ENCODE measurements at regions not wholly inside any gene's neighbourhood (a gene's known extent, or its start where the extent isn't known, plus 50 kb on each side); places are given as distances from the start of the nearest gene placed in this dataset.
A peak's percentile ranks its signal among the peaks of the same experiment; 100 is the strongest.

GRCh38 chr1:222924136-222924706 lies 109.4 kb downstream of the DISP1 start:
- ChIA-PET POLR2A (no interaction called here), CTCF (interaction anchor here (0.9 to 1.0 kb wide), 2 partner anchors 166 to 200 kb away, joined by 3 to 4 read pairs; no protein-coding TSS in a partner anchor)
- TF ChIP-seq ZNF843 (tag by site-specific recombination; IDR thresholded peaks at IDR 0.05), result no peak
- no peak for TF ChIP-seq ZFP69B (tag by site-specific recombination; IDR thresholded peaks at IDR 0.05)
- peak; percentile 69; the same call in 1 of the 2 replicates for TF ChIP-seq ZNF549 (tag by site-specific recombination; IDR thresholded peaks at IDR 0.05)
- peak; percentile 72 for TF ChIP-seq PRDM6 (tag by site-specific recombination; IDR thresholded peaks at IDR 0.05)
- TF ChIP-seq ZNF660 (tag by site-specific recombination; IDR thresholded peaks at IDR 0.05), result peak; percentile 32; the same call in 1 of the 2 replicates
- no peak for TF ChIP-seq ZNF175 (tag by site-specific recombination; IDR thresholded peaks at IDR 0.05)
- 0 out of 2 replicates have a peak, but pooled peaks have one; percentile 35 for TF ChIP-seq ZXDB (tag by site-specific recombination; IDR thresholded peaks at IDR 0.05)
- peak; percentile 19; the same call in 1 of the 2 replicates for TF ChIP-seq ZBTB17 (tag by site-specific recombination; IDR thresholded peaks at IDR 0.05)
- TF ChIP-seq ZNF571 (tag by site-specific recombination; IDR thresholded peaks at IDR 0.05), result no peak
- TF ChIP-seq ZNF629 (tag by site-specific recombination; IDR thresholded peaks at IDR 0.05), result 0 out of 2 replicates have a peak, but pooled peaks have one; percentile 15
- TF ChIP-seq ZNF169 (tag by site-specific recombination; IDR thresholded peaks at IDR 0.05), result no peak

GRCh38 chr1:222926566-222926965 lies 111.7 kb downstream of the DISP1 start:
- TF ChIP-seq FEZF1 (tag by site-specific recombination; IDR thresholded peaks at IDR 0.05) (peak; percentile 83), ZNF837 (tag by site-specific recombination; IDR thresholded peaks at IDR 0.05) (no peak), PRDM4 (tag by site-specific recombination; IDR thresholded peaks at IDR 0.05) (no peak)
- H3K4me1 ChIP-seq (ENCODE audit: control insufficient read depth, insufficient read depth, low read length), result peaks cover 22% of the 10 kb centered on the region; the same call in 1 of the 2 replicates
- no peak overlapping the region for H3K4me3 ChIP-seq (ENCODE audit: low read depth, low read length)
- ChIA-PET CTCF (no interaction called here), POLR2A (interaction anchor here (0.6 kb wide), 1 partner anchor 345 kb away, joined by 3 read pairs; no protein-coding TSS in a partner anchor)
- no peaks in the 10 kb centered on the region for H3K36me3 ChIP-seq (ENCODE audit: control insufficient read depth in 2 of 2, insufficient read depth in 1 of 2, low read length in 2 of 2)
- no peaks in the 10 kb centered on the region for H3K9me3 ChIP-seq (ENCODE audit: control insufficient read depth, insufficient read depth, low read depth, low read length)
- H3K27ac ChIP-seq (ENCODE audit: extremely low read depth, low read depth, low read length), result no peak overlapping the region

More at GRCh38 chr1:222924136-222924706, 109.4 kb downstream of the DISP1 start:
- H3K4me1 ChIP-seq (ENCODE audit: control insufficient read depth, insufficient read depth, low read length), result peaks cover 17% of the 10 kb centered on the region; the same call in 1 of the 2 replicates
- H3K27ac ChIP-seq (ENCODE audit: extremely low read depth, low read depth, low read length), result no peak overlapping the region
- no peaks in the 10 kb centered on the region for H3K36me3 ChIP-seq (ENCODE audit: control insufficient read depth in 2 of 2, insufficient read depth in 1 of 2, low read length in 2 of 2)
- H3K9me3 ChIP-seq (ENCODE audit: control insufficient read depth, insufficient read depth, low read depth, low read length), result no peaks in the 10 kb centered on the region
- H3K4me3 ChIP-seq (ENCODE audit: low read depth, low read length), result no peak overlapping the region

GRCh38 chr1:222927031-222927430 lies 112.2 kb downstream of the DISP1 start:
- Histone ChIP-seq H3K36me3 (ENCODE audit: control insufficient read depth in 2 of 2, insufficient read depth in 1 of 2, low read length in 2 of 2) (no peaks in the 10 kb centered on the region), H3K27ac (ENCODE audit: extremely low read depth, low read depth, low read length) (no peak overlapping the region), H3K4me3 (ENCODE audit: low read depth, low read length) (no peak overlapping the region), H3K9me3 (ENCODE audit: control insufficient read depth, insufficient read depth, low read depth, low read length) (no peaks in the 10 kb centered on the region), H3K4me1 (ENCODE audit: control insufficient read depth, insufficient read depth, low read length) (peaks cover 25% of the 10 kb centered on the region; the same call in 1 of the 2 replicates)
- ChIA-PET POLR2A (interaction anchor here (0.6 kb wide), 1 partner anchor 344 kb away, joined by 3 read pairs; no protein-coding TSS in a partner anchor), CTCF (no interaction called here)
- TF ChIP-seq ELK4 (IDR thresholded peaks at IDR 0.05; ENCODE audit: borderline replicate concordance, low read depth, low read length) (no peak), OSR2 (tag by site-specific recombination; IDR thresholded peaks at IDR 0.05) (no peak), SCRT1 (tag by site-specific recombination; IDR thresholded peaks at IDR 0.05; ENCODE audit: borderline replicate concordance) (no peak), GLIS2 (tag by site-specific recombination; IDR thresholded peaks at IDR 0.05) (no peak), ZNF433 (tag by site-specific recombination; IDR thresholded peaks at IDR 0.05; ENCODE audit: low read depth) (no peak), MEIS1 (CRISPR knock-in tag; IDR thresholded peaks at IDR 0.05; ENCODE audit: borderline replicate concordance) (no peak), ZNF768 (tag by site-specific recombination; IDR thresholded peaks at IDR 0.05) (no peak), GFI1B (tag by site-specific recombination; IDR thresholded peaks at IDR 0.05) (no peak), ZBTB10 (tag by site-specific recombination; IDR thresholded peaks at IDR 0.05) (no peak), ZNF654 (tag by site-specific recombination; IDR thresholded peaks at IDR 0.05; ENCODE audit: low read depth) (no peak), ZNF560 (tag by site-specific recombination; IDR thresholded peaks at IDR 0.05; ENCODE audit: borderline replicate concordance) (no peak)
